ENCODE measurements at regions not wholly inside any gene's neighbourhood (a gene's known extent, or its start where the extent isn't known, plus 50 kb on each side); places are given as distances from the start of the nearest gene placed in this dataset.

- no peak overlapping the region for H3K4me3 ChIP-seq
- H3K4me1 ChIP-seq = no peaks in the 10 kb centered on the region
- no peaks in the 10 kb centered on the region for H3K9me3 ChIP-seq
- WGBS, 2 donors (ENCODE audit: low coverage in 1 of 2) = 83% methylated on average over 1 of the region's 1 CpG; no CpG with 5 or more reads in 1 of the 2 donors
- no peaks in the 10 kb centered on the region for H3K36me3 ChIP-seq
- no peak for DNase-seq
- no peak overlapping the region for H3K27ac ChIP-seq
- TF ChIP-seq EP300 (IDR thresholded peaks at IDR 0.05; ENCODE audit: low read depth) = no peak
- no peak for TF ChIP-seq POLR2AphosphoS5 (IDR thresholded peaks at IDR 0.05)
- TF ChIP-seq POLR2A (IDR thresholded peaks at IDR 0.05) = no peak
- TF ChIP-seq CTCF (IDR thresholded peaks at IDR 0.05) = no peak
- intact Hi-C loops (cut with DNase I; ENCODE audit: low total_unique reads) = no loop called here
- H3K27me3 ChIP-seq = no peaks in the 10 kb centered on the region
- in situ Hi-C loops (cut with MboI; ENCODE audit: low pct_ligation_motif_present in 1 of 4, low pct_unique_long_range_greater_than_20kb in 1 of 4, low sequenced_read_pairs in 3 of 4) = no loop called here
Observed at GRCh38 chr7:54355842-54356241, 186.3 kb upstream of the VSTM2A start.

GRCh38 chr7:54360075-54360840 is 181.9 kb upstream of the VSTM2A start:
- DNase-seq = no peak
- no peaks in the 10 kb centered on the region for H3K9me3 ChIP-seq
- no peaks in the 10 kb centered on the region for H3K27me3 ChIP-seq
- 51 to 57% methylated on average over 6 of the region's 6 CpGs for WGBS, 2 donors (ENCODE audit: low coverage in 1 of 2)
- intact Hi-C loops (cut with DNase I; ENCODE audit: low total_unique reads) (no loop called here), in situ Hi-C loops (cut with MboI; ENCODE audit: low pct_ligation_motif_present in 1 of 4, low pct_unique_long_range_greater_than_20kb in 1 of 4, low sequenced_read_pairs in 3 of 4) (no loop called here)
- no peak overlapping the region for H3K4me3 ChIP-seq
- no peak overlapping the region for H3K27ac ChIP-seq
- TF ChIP-seq CTCF (IDR thresholded peaks at IDR 0.05) (no peak), EP300 (IDR thresholded peaks at IDR 0.05; ENCODE audit: low read depth) (no peak), POLR2A (IDR thresholded peaks at IDR 0.05) (no peak), POLR2AphosphoS5 (IDR thresholded peaks at IDR 0.05) (no peak)
- H3K4me1 ChIP-seq = no peaks in the 10 kb centered on the region
- no peaks in the 10 kb centered on the region for H3K36me3 ChIP-seq

- WGBS, 2 donors (ENCODE audit: low coverage in 1 of 2) = 85 to 88% methylated on average over 1 of the region's 1 CpG
- in situ Hi-C loops (cut with MboI; ENCODE audit: low pct_ligation_motif_present in 1 of 4, low pct_unique_long_range_greater_than_20kb in 1 of 4, low sequenced_read_pairs in 3 of 4) (no loop called here), intact Hi-C loops (cut with DNase I; ENCODE audit: low total_unique reads) (no loop called here)
- TF ChIP-seq EP300 (IDR thresholded peaks at IDR 0.05; ENCODE audit: low read depth) = no peak
- no peak for TF ChIP-seq POLR2A (IDR thresholded peaks at IDR 0.05)
- TF ChIP-seq CTCF (IDR thresholded peaks at IDR 0.05) = no peak
- TF ChIP-seq POLR2AphosphoS5 (IDR thresholded peaks at IDR 0.05) = no peak
- Histone ChIP-seq H3K4me3 (no peak overlapping the region), H3K27me3 (no peaks in the 10 kb centered on the region), H3K27ac (no peak overlapping the region), H3K9me3 (no peaks in the 10 kb centered on the region), H3K36me3 (no peaks in the 10 kb centered on the region), H3K4me1 (no peaks in the 10 kb centered on the region)
- DNase-seq = no peak
Observed at GRCh38 chr7:54390565-54390964, 151.6 kb upstream of the VSTM2A start.

GRCh38 chr7:54392935-54393334 is 149.2 kb upstream of the VSTM2A start:
- Histone ChIP-seq H3K27ac (no peak overlapping the region), H3K27me3 (no peaks in the 10 kb centered on the region), H3K9me3 (no peaks in the 10 kb centered on the region), H3K36me3 (no peaks in the 10 kb centered on the region), H3K4me3 (no peak overlapping the region), H3K4me1 (no peaks in the 10 kb centered on the region)
- intact Hi-C loops (cut with DNase I; ENCODE audit: low total_unique reads) (no loop called here), in situ Hi-C loops (cut with MboI; ENCODE audit: low pct_ligation_motif_present in 1 of 4, low pct_unique_long_range_greater_than_20kb in 1 of 4, low sequenced_read_pairs in 3 of 4) (no loop called here)
- 64% methylated on average over 2 of the region's 2 CpGs; no CpG with 5 or more reads in 1 of the 2 donors for WGBS, 2 donors (ENCODE audit: low coverage in 1 of 2)
- TF ChIP-seq EP300 (IDR thresholded peaks at IDR 0.05; ENCODE audit: low read depth) (no peak), POLR2AphosphoS5 (IDR thresholded peaks at IDR 0.05) (no peak), CTCF (IDR thresholded peaks at IDR 0.05) (no peak), POLR2A (IDR thresholded peaks at IDR 0.05) (no peak)
- no peak for DNase-seq
